BJ (cell line): ENCODE measurements at regions not wholly inside any gene's neighbourhood (a gene's known extent, or its start where the extent isn't known, plus 50 kb on each side); places are given as distances from the start of the nearest gene placed in this dataset.

Source experiments
- CTCF ChIA-PET: fragments of 350-600 bp; formaldehyde crosslinking; extraction: SDS; loops from one replicate; lab custom pipeline; 2021; ENCODE audit warnings: antibody characterized with exemption, inconsistent platforms; lab: Yijun Ruan, JAX
- POLR2A ChIA-PET: fragments of 300-600 bp; sonication (Branson Sonifier 250); formaldehyde crosslinking; extraction: SDS; loops from one replicate; lab custom pipeline; 2021; ENCODE audit warnings: antibody characterized with exemption; lab: Charles Lee
- DNase-seq: peaks from one replicate; pipeline ENCODE4 v3.0.0-alpha.2; 2011; ENCODE audit warnings: low read depth
- H3K27me3 ChIP-seq: 2 replicates; pipeline ENCODE4 v1.6.0; 2011; ENCODE audit warnings: low read length; ENCODE audit not compliant: control insufficient read depth, insufficient read depth
- H3K36me3 ChIP-seq: 2 replicates; pipeline ENCODE4 v1.5.1; 2011; ENCODE audit warnings: low read length; ENCODE audit not compliant: control insufficient read depth, insufficient read depth
- H3K4me3 ChIP-seq: 2 replicates; pipeline ENCODE4 v1.5.1; 2011; ENCODE audit warnings: low read depth, mild to moderate bottlenecking, control low read depth, low read length
- CTCF ChIP-seq: IDR thresholded peaks from 2 replicates; pipeline ENCODE4 v1.5.1; 2011; ENCODE audit warnings: low read depth, mild to moderate bottlenecking, control low read depth, inconsistent platforms, low read length, moderate library complexity; ENCODE audit not compliant: insufficient read depth

GRCh38 chr4:95898226-95898625, 58.3 kb downstream of the PDHA2 start:
- DNase-seq, result no peak
- TF ChIP-seq CTCF, result no peak
- H3K27me3 ChIP-seq, result no peaks in the 10 kb centered on the region
- ChIA-PET CTCF (no interaction called here), POLR2A (no interaction called here)
- no peak overlapping the region for H3K4me3 ChIP-seq
- no peaks in the 10 kb centered on the region for H3K36me3 ChIP-seq

- no peak for DNase-seq
- Histone ChIP-seq H3K4me3 (no peak overlapping the region), H3K27me3 (no peaks in the 10 kb centered on the region), H3K36me3 (no peaks in the 10 kb centered on the region)
- ChIA-PET CTCF (no interaction called here), POLR2A (no interaction called here)
- no peak for TF ChIP-seq CTCF
Observed at GRCh38 chr4:95909211-95909610, 69.3 kb downstream of the PDHA2 start.

- CTCF ChIA-PET, result no interaction called here
- no peaks in the 10 kb centered on the region for H3K36me3 ChIP-seq
- DNase-seq, result no peak
- H3K27me3 ChIP-seq, result no peaks in the 10 kb centered on the region
- POLR2A ChIA-PET, result no interaction called here
- no peak for TF ChIP-seq CTCF
- H3K4me3 ChIP-seq, result no peak overlapping the region
Observed at GRCh38 chr4:95910749-95911148, 70.9 kb downstream of the PDHA2 start.

GRCh38 chr4:95921470-95921869, 81.6 kb downstream of the PDHA2 start:
- CTCF ChIA-PET, result no interaction called here
- H3K4me3 ChIP-seq, result no peak overlapping the region
- POLR2A ChIA-PET, result no interaction called here
- H3K27me3 ChIP-seq, result no peaks in the 10 kb centered on the region
- H3K36me3 ChIP-seq, result no peaks in the 10 kb centered on the region
- no peak for TF ChIP-seq CTCF
- DNase-seq, result no peak

- TF ChIP-seq CTCF, result no peak
- no peaks in the 10 kb centered on the region for H3K36me3 ChIP-seq
- POLR2A ChIA-PET, result no interaction called here
- H3K27me3 ChIP-seq, result no peaks in the 10 kb centered on the region
- no peak for DNase-seq
- H3K4me3 ChIP-seq, result no peak overlapping the region
- CTCF ChIA-PET, result no interaction called here
Observed at GRCh38 chr4:95929448-95930064, 89.7 kb downstream of the PDHA2 start.
